Calu3 (cell line): ENCODE measurements at regions not wholly inside any gene's neighbourhood (a gene's known extent, or its start where the extent isn't known, plus 50 kb on each side); places are given as distances from the start of the nearest gene placed in this dataset.

Source experiments
- BruUV-seq: library from RNA; stranded (reverse); fragments of 400-500 nt; replicated peaks from 2 replicates; lab custom pipeline; 2021; lab: Mats Ljungman, UMichigan
- CTCF ChIA-PET: fragments of 300-600 bp; sonication (Branson Sonifier 250); formaldehyde crosslinking; loops from one replicate; lab custom pipeline; 2022; ENCODE audit warnings: antibody characterized with exemption; lab: Charles Lee
- DNase-seq: peaks from one replicate; pipeline ENCODE4 v3.0.0; 2022
- H3K27ac Mint-ChIP-seq: one replicate; pipeline ENCODE4 v1.8.0; 2022; ENCODE audit warnings: mixed read lengths; ENCODE audit not compliant: unreplicated experiment
- H3K27me3 Mint-ChIP-seq: one replicate; pipeline ENCODE4 v1.8.0; 2022; ENCODE audit warnings: mixed read lengths; ENCODE audit not compliant: unreplicated experiment
- H3K36me3 Mint-ChIP-seq: one replicate; pipeline ENCODE4 v1.8.0; 2022; ENCODE audit warnings: mild to moderate bottlenecking, moderate library complexity, mixed read lengths; ENCODE audit not compliant: insufficient read depth, unreplicated experiment
- H3K4me1 Mint-ChIP-seq: one replicate; pipeline ENCODE4 v1.8.0; 2022; ENCODE audit warnings: mild to moderate bottlenecking, low read depth, mixed read lengths; ENCODE audit not compliant: unreplicated experiment
- H3K4me3 Mint-ChIP-seq: one replicate; pipeline ENCODE4 v1.8.0; 2022; ENCODE audit warnings: mild to moderate bottlenecking, low read depth, moderate library complexity, mixed read lengths; ENCODE audit not compliant: unreplicated experiment
- H3K9me3 Mint-ChIP-seq: one replicate; pipeline ENCODE4 v1.8.0; 2022; ENCODE audit warnings: low read depth, mixed read lengths; ENCODE audit not compliant: unreplicated experiment
- intact Hi-C: fragments of 100-400 bp; cut with micrococcal nuclease; formaldehyde crosslinking; loops from one replicate; pipeline ENCODE4 v1.10.0; 2022; ENCODE audit not compliant: unreplicated experiment
- TF ChIP-seq, protein P1 (sequence below): fragments of 200-600 bp; IDR thresholded peaks from one replicate; pipeline ENCODE4 v1.8.0; 2022; ENCODE audit warnings: antibody characterized with exemption; ENCODE audit not compliant: unreplicated experiment

GRCh38 chr3:140828585-140828984 is 113.1 kb upstream of the SLC25A36 start:
- Mint-ChIP-seq H3K27ac (no peak overlapping the region), H3K27me3 (peaks cover 12% of the 10 kb centered on the region), H3K9me3 (no peaks in the 10 kb centered on the region), H3K36me3 (no peaks in the 10 kb centered on the region), H3K4me1 (no peaks in the 10 kb centered on the region), H3K4me3 (no peak overlapping the region)
- DNase-seq: no peak
- intact Hi-C loops: no loop called here
- BruUV-seq: no TSS peak
- CTCF ChIA-PET: interaction anchor here (1.3 kb wide), 1 partner anchor 16 kb away, joined by 3 read pairs; no protein-coding TSS in a partner anchor
- TF ChIP-seq, protein P1, sequence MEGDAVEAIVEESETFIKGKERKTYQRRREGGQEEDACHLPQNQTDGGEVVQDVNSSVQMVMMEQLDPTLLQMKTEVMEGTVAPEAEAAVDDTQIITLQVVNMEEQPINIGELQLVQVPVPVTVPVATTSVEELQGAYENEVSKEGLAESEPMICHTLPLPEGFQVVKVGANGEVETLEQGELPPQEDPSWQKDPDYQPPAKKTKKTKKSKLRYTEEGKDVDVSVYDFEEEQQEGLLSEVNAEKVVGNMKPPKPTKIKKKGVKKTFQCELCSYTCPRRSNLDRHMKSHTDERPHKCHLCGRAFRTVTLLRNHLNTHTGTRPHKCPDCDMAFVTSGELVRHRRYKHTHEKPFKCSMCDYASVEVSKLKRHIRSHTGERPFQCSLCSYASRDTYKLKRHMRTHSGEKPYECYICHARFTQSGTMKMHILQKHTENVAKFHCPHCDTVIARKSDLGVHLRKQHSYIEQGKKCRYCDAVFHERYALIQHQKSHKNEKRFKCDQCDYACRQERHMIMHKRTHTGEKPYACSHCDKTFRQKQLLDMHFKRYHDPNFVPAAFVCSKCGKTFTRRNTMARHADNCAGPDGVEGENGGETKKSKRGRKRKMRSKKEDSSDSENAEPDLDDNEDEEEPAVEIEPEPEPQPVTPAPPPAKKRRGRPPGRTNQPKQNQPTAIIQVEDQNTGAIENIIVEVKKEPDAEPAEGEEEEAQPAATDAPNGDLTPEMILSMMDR: no peak

DNA sequence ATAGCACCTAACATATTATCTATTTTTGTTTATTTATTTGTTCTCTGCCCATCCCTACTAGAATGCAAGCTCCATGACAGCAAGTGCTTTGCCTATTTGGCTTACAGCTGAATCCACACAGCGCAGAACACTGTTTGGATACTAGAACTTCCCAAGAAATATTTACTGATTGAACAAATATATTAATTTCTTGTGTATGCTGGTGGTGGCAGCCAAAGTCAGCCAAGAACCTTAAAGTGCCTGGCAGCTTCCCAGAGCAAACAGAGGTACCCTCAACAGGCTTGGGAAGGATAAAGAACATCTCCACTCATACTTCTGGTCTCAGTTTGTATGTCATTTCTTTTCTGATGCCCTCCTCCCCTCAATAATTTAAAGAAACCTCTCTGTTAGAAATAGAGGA is 111.8 kb upstream of the SLC25A36 start:
- no peaks in the 10 kb centered on the region for H3K36me3 Mint-ChIP-seq
- no peaks in the 10 kb centered on the region for H3K9me3 Mint-ChIP-seq
- BruUV-seq: no TSS peak
- no peak for DNase-seq
- H3K4me3 Mint-ChIP-seq: no peak overlapping the region
- peaks cover 23% of the 10 kb centered on the region for H3K27me3 Mint-ChIP-seq
- TF ChIP-seq, protein P1: no peak
- no peaks in the 10 kb centered on the region for H3K4me1 Mint-ChIP-seq
- no peak overlapping the region for H3K27ac Mint-ChIP-seq
- intact Hi-C loops: no loop called here
- CTCF ChIA-PET: no interaction called here

- no peak overlapping the region for H3K4me3 Mint-ChIP-seq
- intact Hi-C loops: no loop called here
- peaks cover 29% of the 10 kb centered on the region for H3K27me3 Mint-ChIP-seq
- no peaks in the 10 kb centered on the region for H3K36me3 Mint-ChIP-seq
- TF ChIP-seq, protein P1: no peak
- DNase-seq: no peak
- CTCF ChIA-PET: interaction anchor here (0.5 kb wide), 2 partner anchors 10 to 1245 kb away, joined by 3 to 8 read pairs; no protein-coding TSS in a partner anchor
- no TSS peak for BruUV-seq
- H3K4me1 Mint-ChIP-seq: no peaks in the 10 kb centered on the region
- no peak overlapping the region for H3K27ac Mint-ChIP-seq
- no peaks in the 10 kb centered on the region for H3K9me3 Mint-ChIP-seq
Observed at GRCh38 chr3:140830391-140830790, 111.2 kb upstream of the SLC25A36 start.

GRCh38 chr3:140832883-140833282 is 108.8 kb upstream of the SLC25A36 start:
- TF ChIP-seq, protein P1: no peak
- Mint-ChIP-seq H3K4me1 (no peaks in the 10 kb centered on the region), H3K27ac (no peak overlapping the region), H3K36me3 (no peaks in the 10 kb centered on the region), H3K27me3 (peaks cover 34% of the 10 kb centered on the region), H3K9me3 (no peaks in the 10 kb centered on the region), H3K4me3 (no peak overlapping the region)
- no TSS peak for BruUV-seq
- CTCF ChIA-PET: no interaction called here
- intact Hi-C loops: no loop called here
- DNase-seq: no peak
